Stomach (tissue), 4 donors: ENCODE measurements at regions not wholly inside any gene's neighbourhood (a gene's known extent, or its start where the extent isn't known, plus 50 kb on each side); places are given as distances from the start of the nearest gene placed in this dataset.

Experiments
- CTCF ChIP-seq, 7 experiments: fragments of 450-650 bp in 4 of 7; fragments of 200-600 bp in 3 of 7; sonication (generic) in 3 of 7; IDR thresholded peaks; one replicate each; pipeline ENCODE4 v1.5.1; 2016 to 2019; ENCODE audit warnings: antibody characterized with exemption in 7 of 7, control low read depth in 2 of 7, mild to moderate bottlenecking in 1 of 7
- EP300 ChIP-seq: sonication (generic); formaldehyde crosslinking; IDR thresholded peaks from one replicate; pipeline ENCODE4 v1.6.1; 2017; ENCODE audit warnings: antibody characterized with exemption
- POLR2AphosphoS5 ChIP-seq, 3 donors: sonication (generic); formaldehyde crosslinking; IDR thresholded peaks; one replicate each; pipeline ENCODE4 v1.6.1; 2016; ENCODE audit warnings: antibody characterized with exemption in 3 of 3

DNA sequence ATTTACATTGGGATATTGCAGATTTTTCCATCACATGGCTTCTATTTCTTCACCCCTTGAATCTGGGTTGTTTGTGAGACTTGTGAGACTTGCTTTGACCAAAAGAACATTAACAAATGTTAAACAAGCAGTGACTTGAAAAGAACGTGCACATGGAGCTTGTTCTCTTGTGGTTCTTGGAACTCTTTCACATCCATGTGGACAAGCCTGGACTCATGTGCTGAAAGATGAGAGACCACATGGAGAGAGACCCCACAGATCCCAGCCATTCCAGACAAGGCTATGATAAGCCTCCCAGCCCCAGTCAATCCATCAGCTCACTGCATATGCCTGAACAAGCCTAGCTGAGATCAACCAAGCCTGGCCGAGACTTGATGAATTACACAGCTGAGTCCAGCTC is 1365.7 kb upstream of the GJE1 start:
- TF ChIP-seq EP300 = no peak
- TF ChIP-seq CTCF (IDR thresholded peaks at IDR 0.05) = no peak
- no peak for TF ChIP-seq POLR2AphosphoS5 (IDR thresholded peaks at IDR 0.05)
